ENCODE measurements at regions not wholly inside any gene's neighbourhood (a gene's known extent, or its start where the extent isn't known, plus 50 kb on each side); places are given as distances from the start of the nearest gene placed in this dataset.

GRCh38 chr4:13137390-13137789 is 346.8 kb downstream of the RAB28 start:
- no peak for TF ChIP-seq POLR2AphosphoS5 (IDR thresholded peaks at IDR 0.05; ENCODE audit: low read depth, low read length)
- no peak for TF ChIP-seq TAF1 (IDR thresholded peaks at IDR 0.05; ENCODE audit: borderline replicate concordance, insufficient read depth, low read length)
- no peak for TF ChIP-seq FOXP2 (optimal IDR thresholded peaks at IDR 0.05; ENCODE audit: borderline replicate concordance, extremely low read depth, extremely low read length, insufficient read depth)
- no peak for TF ChIP-seq REST (IDR thresholded peaks at IDR 0.05; ENCODE audit: insufficient read depth in 1 of 2, low read depth in 2 of 2, low read length in 2 of 2)
- TF ChIP-seq SIN3A (IDR thresholded peaks at IDR 0.05; ENCODE audit: borderline replicate concordance, insufficient read depth, low read length): no peak
